HFF-Myc (cell line): ENCODE measurements at regions not wholly inside any gene's neighbourhood (a gene's known extent, or its start where the extent isn't known, plus 50 kb on each side); places are given as distances from the start of the nearest gene placed in this dataset.

Experiments used
- DNase-seq: peaks from one replicate; pipeline ENCODE4 v3.0.0-alpha.2; 2011; ENCODE audit warnings: low read depth; ENCODE audit errors: extremely low read depth
- H3K4me3 ChIP-seq: replicated peaks from 2 replicates; pipeline ENCODE4 v1.5.1; 2011; ENCODE audit warnings: low read depth, mild to moderate bottlenecking, control low read depth, low read length
- TF ChIP-seq, protein P1 (sequence below): IDR thresholded peaks from 2 replicates; pipeline ENCODE4 v1.5.1; 2012; ENCODE audit warnings: mild to moderate bottlenecking, low read depth, low read length, control low read depth; ENCODE audit errors: missing control alignments

DNA sequence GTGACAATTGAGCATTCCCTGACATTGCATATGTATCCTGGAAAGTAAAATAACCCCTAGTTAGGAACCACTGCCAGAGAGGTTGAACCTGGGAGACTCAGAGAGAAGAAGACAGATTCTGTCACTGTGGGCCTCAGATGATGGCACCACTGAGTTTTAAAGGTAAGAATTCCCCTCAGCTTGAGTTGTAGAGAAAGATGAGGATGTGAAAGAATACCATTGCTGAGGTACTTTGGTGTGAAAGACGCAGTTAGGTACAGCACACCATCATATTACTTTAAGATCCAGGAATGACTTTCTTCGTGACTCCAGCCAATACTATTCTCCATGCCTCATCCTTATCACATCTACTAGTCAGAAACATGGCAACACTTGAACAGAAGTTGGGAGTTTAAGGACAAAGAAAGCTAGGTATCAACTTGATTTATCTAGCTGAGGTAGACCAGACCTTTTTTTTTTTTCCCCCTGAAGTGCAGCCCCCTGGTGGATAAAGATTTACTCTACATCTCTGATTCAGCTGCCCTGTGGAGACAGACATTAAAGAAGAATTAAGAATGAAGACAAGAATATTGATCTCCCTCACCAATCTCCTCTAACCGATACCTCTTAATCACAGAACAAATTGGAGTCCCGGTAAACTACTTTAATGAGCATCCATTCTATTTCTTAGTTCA, 630.5 kb upstream of the FANCL start:
- TF ChIP-seq, protein P1, sequence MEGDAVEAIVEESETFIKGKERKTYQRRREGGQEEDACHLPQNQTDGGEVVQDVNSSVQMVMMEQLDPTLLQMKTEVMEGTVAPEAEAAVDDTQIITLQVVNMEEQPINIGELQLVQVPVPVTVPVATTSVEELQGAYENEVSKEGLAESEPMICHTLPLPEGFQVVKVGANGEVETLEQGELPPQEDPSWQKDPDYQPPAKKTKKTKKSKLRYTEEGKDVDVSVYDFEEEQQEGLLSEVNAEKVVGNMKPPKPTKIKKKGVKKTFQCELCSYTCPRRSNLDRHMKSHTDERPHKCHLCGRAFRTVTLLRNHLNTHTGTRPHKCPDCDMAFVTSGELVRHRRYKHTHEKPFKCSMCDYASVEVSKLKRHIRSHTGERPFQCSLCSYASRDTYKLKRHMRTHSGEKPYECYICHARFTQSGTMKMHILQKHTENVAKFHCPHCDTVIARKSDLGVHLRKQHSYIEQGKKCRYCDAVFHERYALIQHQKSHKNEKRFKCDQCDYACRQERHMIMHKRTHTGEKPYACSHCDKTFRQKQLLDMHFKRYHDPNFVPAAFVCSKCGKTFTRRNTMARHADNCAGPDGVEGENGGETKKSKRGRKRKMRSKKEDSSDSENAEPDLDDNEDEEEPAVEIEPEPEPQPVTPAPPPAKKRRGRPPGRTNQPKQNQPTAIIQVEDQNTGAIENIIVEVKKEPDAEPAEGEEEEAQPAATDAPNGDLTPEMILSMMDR = peak; percentile 31
- DNase-seq = no peak
- no peak overlapping the region for H3K4me3 ChIP-seq

DNA sequence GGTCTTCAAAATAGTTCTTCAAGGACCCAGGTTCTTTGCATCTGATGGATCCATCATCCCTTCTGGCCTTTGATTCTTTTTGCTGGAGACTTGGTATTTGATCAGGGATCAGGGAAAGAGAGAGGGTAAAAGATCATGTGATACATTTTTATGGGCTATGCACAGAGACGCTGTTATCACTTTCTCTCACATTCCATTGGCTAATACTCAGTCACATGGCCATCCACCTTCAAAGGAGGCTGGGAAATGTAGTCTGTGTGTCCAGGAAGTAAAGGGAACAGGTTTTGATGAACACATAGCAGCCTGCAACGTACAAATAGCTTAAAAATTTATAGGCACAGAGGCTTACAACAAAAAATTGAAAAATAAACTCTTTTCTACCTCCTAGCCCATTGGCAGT, 629.6 kb upstream of the FANCL start:
- no peak for DNase-seq
- TF ChIP-seq, protein P1 = no peak
- H3K4me3 ChIP-seq = no peak overlapping the region

DNA sequence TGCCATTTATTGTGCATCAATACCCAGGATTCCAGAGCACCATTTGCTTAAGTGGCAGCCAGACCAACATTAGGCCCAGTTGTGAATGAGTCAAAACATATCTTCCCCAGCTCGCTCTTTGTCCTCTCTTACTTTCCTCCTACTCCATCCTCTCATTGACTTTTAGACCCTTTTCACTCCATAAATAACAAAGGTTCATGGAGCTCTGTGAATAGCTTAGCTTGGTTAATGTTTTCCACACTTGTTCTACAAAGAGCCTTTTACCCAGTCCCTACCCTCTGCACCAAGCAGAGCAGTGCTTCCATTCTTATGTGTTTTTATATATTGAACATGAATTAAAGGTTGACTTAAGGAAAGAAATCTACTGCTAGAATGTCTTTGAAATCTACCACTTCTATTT, 625.8 kb upstream of the FANCL start:
- no peak overlapping the region for H3K4me3 ChIP-seq
- TF ChIP-seq, protein P1 = no peak
- DNase-seq = no peak

DNA sequence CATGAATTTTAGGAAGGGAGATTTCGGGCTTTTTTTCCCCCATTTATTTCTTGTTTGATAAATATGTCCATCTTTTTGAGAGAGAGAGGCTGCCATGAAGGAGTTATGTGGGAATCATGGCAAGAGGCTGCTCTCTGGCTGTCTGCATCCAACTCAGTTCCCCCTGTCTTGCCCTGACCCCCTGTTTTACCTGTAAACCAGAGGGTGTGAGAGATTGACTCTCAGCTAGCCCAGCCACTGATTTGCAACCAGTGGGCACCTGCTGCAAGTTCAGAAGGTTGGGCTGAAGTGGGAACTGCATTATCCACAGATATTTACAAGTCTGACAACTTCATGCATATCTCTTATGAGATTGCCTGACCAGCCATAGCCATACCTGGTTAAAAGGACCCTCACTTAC, 625.4 kb upstream of the FANCL start:
- TF ChIP-seq, protein P1 = no peak
- no peak overlapping the region for H3K4me3 ChIP-seq
- DNase-seq = no peak

DNA sequence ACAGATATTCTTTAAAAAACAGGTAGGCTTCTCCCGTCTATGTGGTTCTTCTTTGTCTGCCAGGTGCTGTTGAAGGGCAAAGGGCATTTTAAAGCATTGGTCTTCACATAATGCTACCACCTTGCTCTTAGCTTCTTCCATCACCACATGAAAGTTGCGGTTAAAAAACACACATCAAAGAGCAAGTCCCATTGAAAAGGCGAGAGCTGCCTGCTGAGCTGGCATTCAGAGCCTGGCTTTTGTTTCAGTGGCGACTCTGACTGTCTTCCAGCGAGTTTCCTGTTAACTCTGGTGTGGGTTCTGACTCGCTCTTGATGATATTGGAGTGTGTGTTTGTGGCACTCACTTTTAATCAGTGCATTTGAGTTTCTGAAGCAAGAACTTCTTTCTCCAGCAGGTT, 624.9 kb upstream of the FANCL start:
- DNase-seq = no peak
- H3K4me3 ChIP-seq = no peak overlapping the region
- TF ChIP-seq, protein P1 = no peak

DNA sequence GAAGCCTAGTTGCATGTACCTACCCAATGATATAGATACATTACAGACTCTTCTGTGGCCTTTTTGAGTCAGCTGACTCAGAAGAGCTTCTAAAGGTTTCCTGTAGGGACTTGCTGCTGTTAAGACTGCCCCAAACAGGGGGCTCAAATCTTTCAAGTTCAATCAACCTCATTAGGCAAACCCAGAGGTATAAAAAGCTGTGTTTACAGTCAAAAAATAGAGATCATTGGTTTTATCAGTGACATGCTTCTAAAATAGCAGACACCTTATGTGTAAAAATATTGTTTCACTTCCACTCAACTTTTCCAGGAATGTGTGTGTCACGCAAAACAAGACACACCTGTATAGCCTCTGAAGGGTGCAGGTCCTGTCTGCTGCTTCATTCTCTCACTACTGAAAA, 624.3 kb upstream of the FANCL start:
- TF ChIP-seq, protein P1 = no peak
- H3K4me3 ChIP-seq = no peak overlapping the region
- no peak for DNase-seq

DNA sequence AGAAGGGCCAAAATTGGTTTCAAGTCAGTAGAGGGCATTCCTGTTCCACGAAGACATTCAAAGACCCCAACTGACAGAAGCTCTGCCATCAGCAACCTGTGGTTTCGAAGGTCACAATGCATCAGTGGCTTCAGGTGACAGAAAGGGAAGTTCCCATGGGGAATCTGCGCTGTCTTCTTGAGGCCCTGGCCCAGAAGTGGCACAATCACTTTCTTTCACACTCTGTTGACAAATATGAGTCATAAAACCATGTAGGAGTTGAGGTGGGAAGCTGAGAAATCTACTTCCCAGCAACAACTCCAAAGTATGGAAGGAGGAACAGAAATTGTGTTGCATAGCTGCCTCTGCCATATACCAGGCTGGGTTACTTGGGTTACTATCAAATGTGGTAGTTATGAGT, 621.1 kb upstream of the FANCL start:
- TF ChIP-seq, protein P1 = no peak
- no peak for DNase-seq
- H3K4me3 ChIP-seq = no peak overlapping the region
